ENCODE measurements at regions not wholly inside any gene's neighbourhood (a gene's known extent, or its start where the extent isn't known, plus 50 kb on each side); places are given as distances from the start of the nearest gene placed in this dataset.

GRCh38 chr2:45315861-45316260 lies 295.2 kb downstream of the SRBD1 start:
- TF ChIP-seq CTCF (IDR thresholded peaks at IDR 0.05) (no peak), POLR2A (IDR thresholded peaks at IDR 0.05) (no peak)

All from esophagus squamous epithelium (tissue), 4 donors.